GM19035 (cell line): ENCODE measurements at regions not wholly inside any gene's neighbourhood (a gene's known extent, or its start where the extent isn't known, plus 50 kb on each side); places are given as distances from the start of the nearest gene placed in this dataset.
"Not testable (repeated sequence)": the region's sequence is repeated elsewhere in the genome, so short reads cannot be mapped to it uniquely, and the experiment has no call there.

Source experiments
- ATAC-seq: cut with Tn5 transposase; IDR thresholded peaks from one replicate; pipeline ENCODE4 v1.9.1; 2021; ENCODE audit not compliant: unreplicated experiment

- ATAC-seq, result no peak
These were observed 50.8 kb upstream of the SEL1L start for GRCh38 chr14:81584495-81584894.

- ATAC-seq, result no peak
These were observed 55.9 kb upstream of the SEL1L start for GRCh38 chr14:81589381-81590065.

GRCh38 chr14:81591266-81591665, 57.6 kb upstream of the SEL1L start:
- ATAC-seq, result no peak

- no peak for ATAC-seq
These were observed 60.4 kb upstream of the SEL1L start for GRCh38 chr14:81594012-81594411.

GRCh38 chr14:81605660-81606059, 72.0 kb upstream of the SEL1L start:
- ATAC-seq, result no peak

GRCh38 chr14:81613341-81614045, 79.8 kb upstream of the SEL1L start:
- no peak for ATAC-seq

GRCh38 chr14:81614302-81614701, 80.6 kb upstream of the SEL1L start:
- not testable (repeated sequence) for ATAC-seq

GRCh38 chr14:81618695-81619094, 85.0 kb upstream of the SEL1L start:
- ATAC-seq, result no peak

GRCh38 chr14:81619816-81620215, 86.2 kb upstream of the SEL1L start:
- ATAC-seq, result no peak

- ATAC-seq, result not testable (repeated sequence)
These were observed 90.2 kb upstream of the SEL1L start for GRCh38 chr14:81623771-81624396.

GRCh38 chr14:81625343-81625742, 91.7 kb upstream of the SEL1L start:
- peak; percentile 61 for ATAC-seq

- ATAC-seq, result no peak
These were observed 98.5 kb upstream of the SEL1L start for GRCh38 chr14:81632157-81632556.

- no peak for ATAC-seq
These were observed 99.8 kb upstream of the SEL1L start for GRCh38 chr14:81633496-81633895.

GRCh38 chr14:81637639-81638038, 104.0 kb upstream of the SEL1L start:
- ATAC-seq, result no peak

GRCh38 chr14:81638656-81639280, 105.1 kb upstream of the SEL1L start:
- ATAC-seq, result no peak

- ATAC-seq, result no peak
These were observed 120.0 kb upstream of the SEL1L start for GRCh38 chr14:81653626-81654025.

- ATAC-seq, result no peak
These were observed 122.0 kb upstream of the SEL1L start for GRCh38 chr14:81655423-81656314.

GRCh38 chr14:81656811-81657210, 123.2 kb upstream of the SEL1L start:
- no peak for ATAC-seq

GRCh38 chr14:81662066-81662465, 128.4 kb upstream of the SEL1L start:
- no peak for ATAC-seq

- no peak for ATAC-seq
These were observed 129.0 kb upstream of the SEL1L start for GRCh38 chr14:81662570-81663197.
